GM19467 (cell line): ENCODE measurements at regions not wholly inside any gene's neighbourhood (a gene's known extent, or its start where the extent isn't known, plus 50 kb on each side); places are given as distances from the start of the nearest gene placed in this dataset.
"Not testable (repeated sequence)": the region's sequence is repeated elsewhere in the genome, so short reads cannot be mapped to it uniquely, and the experiment has no call there.

Source experiments
- ATAC-seq: cut with Tn5 transposase; IDR thresholded peaks from one replicate; pipeline ENCODE4 v1.9.1; 2021; ENCODE audit warnings: mild to moderate bottlenecking, moderate library complexity; ENCODE audit not compliant: unreplicated experiment

GRCh38 chr7:10708447-10708846 is 265.2 kb upstream of the PHF14 start:
- ATAC-seq, result no peak

GRCh38 chr7:10718768-10719167 is 254.9 kb upstream of the PHF14 start:
- ATAC-seq, result no peak

- ATAC-seq, result no peak
Measured at GRCh38 chr7:10720042-10720441, 253.6 kb upstream of the PHF14 start.

- no peak for ATAC-seq
Measured at GRCh38 chr7:10721289-10721688, 252.4 kb upstream of the PHF14 start.

- no peak for ATAC-seq
Measured at GRCh38 chr7:10723832-10724231, 249.8 kb upstream of the PHF14 start.

GRCh38 chr7:10724449-10724848 is 249.2 kb upstream of the PHF14 start:
- ATAC-seq, result no peak

- ATAC-seq, result no peak
Measured at GRCh38 chr7:10727636-10728035, 246.0 kb upstream of the PHF14 start.

- ATAC-seq, result no peak
Measured at GRCh38 chr7:10731253-10731773, 242.4 kb upstream of the PHF14 start.

GRCh38 chr7:10733747-10734146 is 239.9 kb upstream of the PHF14 start:
- ATAC-seq, result no peak

- no peak for ATAC-seq
Measured at GRCh38 chr7:10734595-10734994, 239.1 kb upstream of the PHF14 start.

GRCh38 chr7:10739401-10739800 is 234.3 kb upstream of the PHF14 start:
- ATAC-seq, result no peak

- no peak for ATAC-seq
Measured at GRCh38 chr7:10740805-10741204, 232.9 kb upstream of the PHF14 start.

GRCh38 chr7:10756981-10757380 is 216.7 kb upstream of the PHF14 start:
- ATAC-seq, result no peak

- no peak for ATAC-seq
Measured at GRCh38 chr7:10759120-10759519, 214.6 kb upstream of the PHF14 start.

GRCh38 chr7:10767771-10768170 is 205.9 kb upstream of the PHF14 start:
- ATAC-seq, result no peak

- no peak for ATAC-seq
Measured at GRCh38 chr7:10770176-10770575, 203.5 kb upstream of the PHF14 start.

GRCh38 chr7:10773430-10773829 is 200.2 kb upstream of the PHF14 start:
- ATAC-seq, result no peak

- no peak for ATAC-seq
Measured at GRCh38 chr7:10779465-10780399, 193.9 kb upstream of the PHF14 start.

GRCh38 chr7:10780400-10780747 is 193.3 kb upstream of the PHF14 start:
- ATAC-seq, result no peak

- ATAC-seq, result not testable (repeated sequence)
Measured at GRCh38 chr7:10786976-10787375, 186.7 kb upstream of the PHF14 start.

- ATAC-seq, result no peak
Measured at GRCh38 chr7:10789170-10789569, 184.5 kb upstream of the PHF14 start.

GRCh38 chr7:10790910-10791309 is 182.8 kb upstream of the PHF14 start:
- no peak for ATAC-seq
